ENCODE measurements at regions not wholly inside any gene's neighbourhood (a gene's known extent, or its start where the extent isn't known, plus 50 kb on each side); places are given as distances from the start of the nearest gene placed in this dataset.

DNA sequence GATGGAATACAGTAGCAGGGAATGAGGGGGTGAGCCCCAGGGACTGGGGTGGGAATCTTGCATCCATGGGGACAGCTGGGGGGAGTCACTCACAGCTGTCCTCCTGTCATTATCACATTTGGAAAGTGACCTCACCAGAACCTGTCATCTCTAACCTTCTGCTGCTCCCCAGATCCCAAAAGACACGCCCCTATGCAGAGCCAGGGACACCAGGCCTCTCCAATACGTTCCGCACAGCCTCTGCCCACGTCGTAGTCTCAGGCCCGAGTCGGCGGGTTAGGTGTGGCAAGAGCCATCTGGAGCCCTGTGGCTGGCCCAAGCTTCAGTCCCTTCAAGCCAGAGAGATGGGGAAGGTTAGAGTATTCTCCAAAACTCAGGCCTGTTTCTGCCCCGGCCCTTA lies 214.3 kb downstream of the ENGASE start:
- Mint-ChIP-seq H3K27ac (no peak overlapping the region), H3K27me3 (peaks cover 5% of the 10 kb centered on the region), H3K4me3 (no peak overlapping the region), H3K4me1 (no peaks in the 10 kb centered on the region), H3K9me3 (ENCODE audit: low read depth) (no peaks in the 10 kb centered on the region), H3K36me3 (ENCODE audit: low read depth) (no peaks in the 10 kb centered on the region)
- DNase-seq: no peak
- intact Hi-C loops (cut with DNase I, micrococcal nuclease): no loop called here
- ChIA-PET CTCF (no interaction called here), POLR2A (no interaction called here)
- ATAC-seq: no peak

DNA sequence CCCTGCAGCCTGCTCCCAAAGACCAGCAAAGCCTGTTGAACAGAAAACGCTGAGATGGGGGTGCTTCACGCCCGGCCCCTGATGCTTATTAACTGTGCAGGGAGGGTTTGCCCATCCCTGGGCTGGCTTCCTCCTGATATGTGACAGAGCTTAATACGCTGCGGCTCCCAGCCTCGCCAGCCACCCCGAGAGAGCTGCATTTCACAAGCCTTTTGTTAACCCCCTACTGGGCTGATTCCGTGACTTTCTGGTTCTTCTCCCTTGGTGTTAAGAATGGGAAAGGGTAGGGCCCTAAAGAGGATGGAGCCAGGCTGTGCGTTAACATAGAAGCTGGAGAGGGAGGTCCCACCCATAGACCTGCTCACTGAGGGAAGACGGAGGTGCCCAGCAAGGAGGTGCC lies 211.8 kb downstream of the ENGASE start:
- DNase-seq (no peak), ATAC-seq (no peak)
- Mint-ChIP-seq H3K27ac (no peak overlapping the region), H3K4me3 (no peak overlapping the region), H3K36me3 (ENCODE audit: low read depth) (no peaks in the 10 kb centered on the region), H3K9me3 (ENCODE audit: low read depth) (no peaks in the 10 kb centered on the region), H3K27me3 (peaks cover 5% of the 10 kb centered on the region), H3K4me1 (no peaks in the 10 kb centered on the region)
- POLR2A ChIA-PET: no interaction called here
- CTCF ChIA-PET: no interaction called here
- intact Hi-C loops (cut with DNase I, micrococcal nuclease): no loop called here

DNA sequence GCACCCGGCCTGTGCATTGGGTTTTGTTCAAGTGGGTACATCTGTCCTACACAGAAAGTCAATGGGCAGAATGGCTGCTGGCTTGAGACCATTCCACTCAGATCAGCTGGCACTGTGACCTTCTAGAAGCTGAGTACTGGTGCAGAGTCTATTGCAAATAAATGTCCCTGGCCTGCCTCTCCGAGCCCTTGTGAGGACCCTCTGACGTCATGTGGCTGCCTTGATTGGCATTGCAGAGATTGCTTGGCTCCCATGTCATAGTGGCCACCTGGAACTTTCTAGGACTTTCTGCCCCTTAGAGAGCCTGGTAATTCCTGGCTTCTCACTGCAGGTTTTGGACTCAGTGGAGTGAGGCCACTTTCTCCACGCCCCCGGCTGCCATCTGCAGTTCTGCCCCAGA lies 211.3 kb downstream of the ENGASE start:
- H3K4me3 Mint-ChIP-seq: no peak overlapping the region
- H3K4me1 Mint-ChIP-seq: no peaks in the 10 kb centered on the region
- no peak for ATAC-seq
- H3K27ac Mint-ChIP-seq: no peak overlapping the region
- DNase-seq: no peak
- H3K27me3 Mint-ChIP-seq: peaks cover 5% of the 10 kb centered on the region
- CTCF ChIA-PET: no interaction called here
- POLR2A ChIA-PET: no interaction called here
- intact Hi-C loops (cut with DNase I, micrococcal nuclease): no loop called here
- no peaks in the 10 kb centered on the region for H3K9me3 Mint-ChIP-seq (ENCODE audit: low read depth)
- H3K36me3 Mint-ChIP-seq (ENCODE audit: low read depth): no peaks in the 10 kb centered on the region

DNA sequence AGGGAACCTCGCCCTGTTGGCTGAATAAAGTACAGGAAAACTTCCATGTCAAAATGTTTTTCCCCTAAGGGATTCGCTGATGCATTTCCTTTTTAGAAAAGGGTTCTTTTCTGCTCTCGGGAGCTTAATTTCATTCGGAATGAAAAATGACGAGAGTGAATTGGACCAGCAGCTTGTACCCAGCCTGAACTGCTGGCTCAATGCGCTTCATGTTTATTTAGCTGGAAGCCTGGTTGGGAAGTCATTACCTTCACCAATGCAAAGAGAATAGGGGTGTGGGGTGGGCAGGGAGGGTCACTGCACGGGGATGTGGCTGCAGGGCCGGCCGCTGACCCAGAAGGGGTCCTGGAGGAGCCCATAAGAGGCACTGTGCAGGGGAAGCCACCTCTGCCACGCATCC lies 207.7 kb downstream of the ENGASE start:
- Mint-ChIP-seq H3K27me3 (peaks cover 5% of the 10 kb centered on the region), H3K4me3 (no peak overlapping the region), H3K9me3 (ENCODE audit: low read depth) (no peaks in the 10 kb centered on the region), H3K27ac (no peak overlapping the region), H3K36me3 (ENCODE audit: low read depth) (no peaks in the 10 kb centered on the region), H3K4me1 (no peaks in the 10 kb centered on the region)
- ChIA-PET CTCF (interaction anchor here (0.7 kb wide), 1 partner anchor 108 kb away, joined by 3 read pairs; no protein-coding TSS in a partner anchor), POLR2A (no interaction called here)
- no peak for ATAC-seq
- DNase-seq: no peak
- intact Hi-C loops (cut with DNase I, micrococcal nuclease): no loop called here

DNA sequence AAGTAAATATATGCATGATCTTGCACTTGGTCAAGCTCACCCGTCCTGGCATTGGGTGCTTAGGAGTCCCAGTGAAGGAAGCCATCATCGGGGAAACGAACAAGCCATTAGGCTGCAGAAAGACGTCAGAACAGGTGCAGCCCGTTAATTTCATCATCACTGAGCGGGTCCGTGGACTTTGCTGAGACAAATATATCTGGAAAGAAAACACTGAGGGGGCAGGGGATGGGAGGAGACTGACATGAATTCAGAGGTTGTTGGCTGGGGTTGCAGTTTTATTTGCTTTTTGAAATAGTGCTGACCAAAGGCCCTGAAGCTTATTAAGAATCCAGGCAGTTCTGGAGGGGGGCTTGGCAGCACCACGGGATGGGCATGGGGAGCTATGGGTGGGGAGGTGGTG lies 207.2 kb downstream of the ENGASE start:
- DNase-seq (no peak), ATAC-seq (no peak)
- H3K4me3 Mint-ChIP-seq: no peak overlapping the region
- intact Hi-C loops (cut with DNase I, micrococcal nuclease): no loop called here
- H3K27ac Mint-ChIP-seq: no peak overlapping the region
- CTCF ChIA-PET: interaction anchor here (0.7 kb wide), 1 partner anchor 107 kb away, joined by 3 read pairs; no protein-coding TSS in a partner anchor
- no peaks in the 10 kb centered on the region for H3K36me3 Mint-ChIP-seq (ENCODE audit: low read depth)
- POLR2A ChIA-PET: no interaction called here
- peaks cover 5% of the 10 kb centered on the region for H3K27me3 Mint-ChIP-seq
- no peaks in the 10 kb centered on the region for H3K4me1 Mint-ChIP-seq
- no peaks in the 10 kb centered on the region for H3K9me3 Mint-ChIP-seq (ENCODE audit: low read depth)

DNA sequence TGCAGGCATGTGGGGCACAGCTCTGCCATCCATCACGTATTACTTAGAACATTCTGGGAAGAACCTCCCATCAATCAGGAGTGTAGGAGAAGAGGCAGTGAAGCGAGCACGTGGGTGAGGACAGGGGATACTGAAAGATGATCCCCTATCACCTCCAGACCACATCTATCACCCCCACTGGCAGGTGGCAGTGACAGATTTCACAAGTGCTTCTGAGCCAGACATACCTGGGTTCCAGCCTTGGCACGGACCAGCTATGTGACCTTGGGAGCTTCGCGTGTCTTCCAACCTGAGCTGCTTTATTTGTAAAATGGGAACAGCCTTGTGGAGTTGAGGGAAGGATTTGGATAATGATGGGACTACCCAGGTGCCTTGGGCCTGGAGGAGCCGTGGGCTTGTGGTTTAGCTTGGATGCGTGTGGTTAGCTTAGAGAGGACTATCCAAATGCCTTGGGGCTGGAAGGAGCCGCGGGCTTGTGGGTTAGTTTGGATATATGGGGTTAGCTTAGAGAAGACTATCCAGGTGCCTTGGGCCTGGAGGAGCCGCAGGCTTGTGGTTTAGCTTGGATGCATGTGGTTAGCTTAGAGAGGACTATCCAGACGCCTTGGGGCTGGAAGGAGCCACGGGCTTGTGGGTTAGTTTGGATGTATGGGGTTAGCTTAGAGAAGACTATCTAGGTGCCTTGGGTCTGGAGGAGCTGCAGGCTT lies 206.4 kb downstream of the ENGASE start:
- Mint-ChIP-seq H3K4me3 (no peak overlapping the region), H3K36me3 (ENCODE audit: low read depth) (no peaks in the 10 kb centered on the region), H3K27me3 (peaks cover 5% of the 10 kb centered on the region), H3K9me3 (ENCODE audit: low read depth) (no peaks in the 10 kb centered on the region), H3K4me1 (no peaks in the 10 kb centered on the region), H3K27ac (no peak overlapping the region)
- intact Hi-C loops (cut with DNase I, micrococcal nuclease): no loop called here
- POLR2A ChIA-PET: no interaction called here
- ATAC-seq (no peak), DNase-seq (no peak)
- CTCF ChIA-PET: interaction anchor here (0.8 kb wide), 1 partner anchor 32 kb away, joined by 3 read pairs; no protein-coding TSS in a partner anchor

DNA sequence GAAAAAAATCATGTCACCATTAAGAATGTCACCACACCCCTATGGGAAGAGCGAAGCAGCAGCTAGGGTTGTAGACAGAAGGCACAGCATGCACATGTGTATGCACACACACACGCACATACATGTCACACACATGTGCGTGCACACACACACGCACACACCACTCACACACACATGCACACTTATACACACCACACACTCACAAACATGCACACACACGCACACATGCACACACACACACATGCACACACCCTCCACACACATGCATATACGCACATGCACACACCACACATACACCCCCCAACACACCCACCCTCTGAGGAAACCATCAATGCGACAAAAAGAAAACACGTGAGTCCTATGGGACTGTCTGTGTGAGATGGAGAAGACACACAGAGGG lies 205.4 kb downstream of the ENGASE start:
- Mint-ChIP-seq H3K9me3 (ENCODE audit: low read depth) (no peaks in the 10 kb centered on the region), H3K36me3 (ENCODE audit: low read depth) (no peaks in the 10 kb centered on the region), H3K4me3 (no peak overlapping the region), H3K27ac (no peak overlapping the region), H3K4me1 (no peaks in the 10 kb centered on the region), H3K27me3 (peaks cover 1% of the 10 kb centered on the region)
- ATAC-seq (no peak), DNase-seq (no peak)
- intact Hi-C loops (cut with DNase I, micrococcal nuclease): no loop called here
- ChIA-PET POLR2A (no interaction called here), CTCF (no interaction called here)

DNA sequence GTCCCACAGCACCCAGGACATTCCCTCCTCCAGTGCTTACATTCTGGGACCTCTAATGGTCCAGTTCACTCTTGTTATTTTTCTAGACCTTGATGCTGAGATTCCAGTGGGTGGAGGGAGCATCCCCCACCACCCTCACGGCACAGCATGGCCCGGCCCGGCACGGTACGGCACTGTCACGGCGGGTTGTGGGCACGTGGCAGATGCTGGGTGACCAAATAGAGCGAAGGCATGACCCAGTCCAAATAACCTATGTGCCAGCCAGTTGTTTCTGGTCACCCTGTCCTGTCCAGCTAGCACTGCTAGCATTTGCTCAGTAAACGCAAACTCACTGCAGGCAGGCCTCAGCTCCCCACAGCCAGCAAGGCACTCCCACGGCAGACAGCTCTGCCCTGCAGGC lies 204.7 kb downstream of the ENGASE start:
- POLR2A ChIA-PET: no interaction called here
- DNase-seq: no peak
- Mint-ChIP-seq H3K4me3 (no peak overlapping the region), H3K27me3 (peaks cover 1% of the 10 kb centered on the region), H3K36me3 (ENCODE audit: low read depth) (no peaks in the 10 kb centered on the region), H3K27ac (no peak overlapping the region), H3K4me1 (no peaks in the 10 kb centered on the region), H3K9me3 (ENCODE audit: low read depth) (no peaks in the 10 kb centered on the region)
- CTCF ChIA-PET: no interaction called here
- intact Hi-C loops (cut with DNase I, micrococcal nuclease): no loop called here
- no peak for ATAC-seq

DNA sequence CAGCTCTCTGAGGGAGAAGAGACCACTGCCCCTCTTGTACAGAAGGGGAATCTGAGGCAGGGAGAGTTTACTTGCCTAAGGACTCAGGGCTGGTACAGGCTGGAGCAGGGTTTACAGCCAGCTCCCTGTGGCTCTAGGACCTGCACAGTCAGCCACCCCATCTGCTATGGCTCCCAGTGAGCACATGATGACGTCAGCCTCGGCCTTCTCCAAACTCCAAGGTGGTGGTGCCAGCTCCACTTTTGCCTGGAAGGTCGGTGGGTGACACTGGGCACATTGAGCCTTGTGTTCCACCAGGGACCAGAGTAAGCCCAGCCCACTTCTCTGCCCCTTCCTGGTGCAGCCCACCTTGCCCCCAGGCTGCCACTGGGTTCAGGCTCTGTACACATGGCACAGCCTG lies 202.2 kb downstream of the ENGASE start:
- no peaks in the 10 kb centered on the region for H3K9me3 Mint-ChIP-seq (ENCODE audit: low read depth)
- no peak overlapping the region for H3K27ac Mint-ChIP-seq
- ATAC-seq (no peak), DNase-seq (no peak)
- H3K4me1 Mint-ChIP-seq: no peaks in the 10 kb centered on the region
- no peaks in the 10 kb centered on the region for H3K36me3 Mint-ChIP-seq (ENCODE audit: low read depth)
- H3K27me3 Mint-ChIP-seq: peaks cover 5% of the 10 kb centered on the region
- intact Hi-C loops (cut with DNase I, micrococcal nuclease): no loop called here
- POLR2A ChIA-PET: no interaction called here
- CTCF ChIA-PET: no interaction called here
- no peak overlapping the region for H3K4me3 Mint-ChIP-seq

DNA sequence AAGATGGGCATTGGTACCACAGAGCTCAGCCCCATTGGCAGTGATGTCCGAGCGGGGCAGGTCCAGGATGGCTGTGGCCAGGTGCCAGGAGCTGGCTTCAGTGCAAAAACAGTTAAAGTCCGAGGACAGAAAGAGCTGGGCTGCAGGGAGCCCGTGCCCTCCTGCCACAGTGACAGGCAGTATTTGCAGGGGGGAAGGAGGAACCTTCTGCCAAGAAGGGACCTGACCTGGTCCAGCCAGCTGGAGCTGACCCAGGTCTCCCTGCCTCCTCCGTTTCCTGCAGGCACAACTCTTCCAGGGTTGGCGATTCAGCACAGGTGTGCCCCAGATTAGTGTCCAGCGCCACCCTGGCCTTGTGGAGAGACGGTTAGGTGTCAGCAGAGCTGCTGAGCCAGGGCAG lies 199.0 kb downstream of the ENGASE start:
- POLR2A ChIA-PET: no interaction called here

DNA sequence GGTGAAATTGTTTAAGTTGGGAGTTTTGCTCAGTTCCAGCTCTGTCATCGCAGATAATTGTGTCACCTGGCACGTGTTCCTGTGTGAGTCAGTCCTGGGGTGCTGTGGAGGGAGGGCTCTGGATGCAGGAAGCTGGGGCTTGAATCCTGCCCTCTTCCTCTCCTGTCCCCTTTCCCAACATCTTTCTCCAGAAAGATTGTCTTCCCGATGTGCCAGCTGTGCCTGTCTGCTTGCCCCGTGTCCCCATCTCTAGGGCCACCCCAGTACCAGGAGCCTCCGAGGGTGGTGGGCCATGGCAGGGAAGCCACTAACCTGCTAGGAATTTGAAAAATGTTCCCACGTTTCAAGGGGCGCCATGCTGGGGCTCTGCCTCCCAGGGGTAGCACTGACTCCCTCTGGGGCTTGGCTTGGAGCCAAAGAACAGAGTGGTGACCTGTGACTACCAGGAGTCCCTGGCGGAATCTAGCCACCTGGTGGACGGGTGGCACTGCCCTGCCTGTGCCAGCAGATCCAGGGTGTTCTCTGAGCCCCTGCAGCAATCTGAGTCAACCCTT lies 198.1 kb downstream of the ENGASE start:
- Mint-ChIP-seq H3K27me3 (peaks cover 27% of the 10 kb centered on the region), H3K4me1 (no peaks in the 10 kb centered on the region), H3K36me3 (ENCODE audit: low read depth) (no peaks in the 10 kb centered on the region), H3K4me3 (no peak overlapping the region), H3K9me3 (ENCODE audit: low read depth) (no peaks in the 10 kb centered on the region), H3K27ac (no peak overlapping the region)
- intact Hi-C loops (cut with DNase I, micrococcal nuclease): no loop called here
- ChIA-PET CTCF (no interaction called here), POLR2A (no interaction called here)
- DNase-seq (no peak), ATAC-seq (no peak)

More for the DNA sequence above, 199.0 kb downstream of the ENGASE start:
- Mint-ChIP-seq H3K27ac (no peak overlapping the region), H3K36me3 (ENCODE audit: low read depth) (no peaks in the 10 kb centered on the region), H3K9me3 (ENCODE audit: low read depth) (no peaks in the 10 kb centered on the region), H3K4me1 (no peaks in the 10 kb centered on the region), H3K27me3 (peaks cover 22% of the 10 kb centered on the region), H3K4me3 (no peak overlapping the region)
- intact Hi-C loops (cut with DNase I, micrococcal nuclease): no loop called here
- DNase-seq (no peak), ATAC-seq (no peak)
- CTCF ChIA-PET: interaction anchor here (0.5 to 0.6 kb wide), 2 partner anchors 112 to 956 kb away, joined by 3 to 4 read pairs; no protein-coding TSS in a partner anchor

DNA sequence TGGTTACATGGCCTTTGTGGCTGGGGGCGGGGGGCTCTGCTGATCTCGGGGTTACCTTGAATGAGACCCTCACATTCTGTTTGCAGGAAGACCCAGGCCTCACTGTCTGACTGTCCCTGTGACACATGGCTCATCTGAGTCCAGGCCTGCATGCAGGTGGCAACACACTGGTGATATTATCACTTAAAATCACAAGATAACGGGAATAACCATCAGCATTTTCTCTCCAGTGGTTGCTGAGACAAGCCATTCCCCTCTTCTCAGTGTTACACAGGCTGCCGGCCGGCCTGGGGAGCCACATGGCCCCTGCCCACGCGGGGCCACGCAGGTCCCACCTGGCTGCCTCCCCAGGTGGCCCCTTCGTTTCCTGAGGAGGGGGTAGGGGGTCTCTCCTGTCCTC lies 197.6 kb downstream of the ENGASE start:
- Mint-ChIP-seq H3K27me3 (peaks cover 27% of the 10 kb centered on the region), H3K27ac (no peak overlapping the region), H3K9me3 (ENCODE audit: low read depth) (no peaks in the 10 kb centered on the region), H3K4me1 (no peaks in the 10 kb centered on the region), H3K36me3 (ENCODE audit: low read depth) (no peaks in the 10 kb centered on the region), H3K4me3 (no peak overlapping the region)
- ChIA-PET POLR2A (no interaction called here), CTCF (no interaction called here)
- intact Hi-C loops (cut with DNase I, micrococcal nuclease): no loop called here
- DNase-seq: no peak
- ATAC-seq: no peak
